SK-N-SH (cell line): ENCODE measurements at regions not wholly inside any gene's neighbourhood (a gene's known extent, or its start where the extent isn't known, plus 50 kb on each side); places are given as distances from the start of the nearest gene placed in this dataset.

ENCODE experiments used
- CTCF ChIA-PET: fragments of 300-600, 350-600 bp; formaldehyde crosslinking; extraction: SDS; loops from one replicate; lab custom pipeline; 2021; lab: Yijun Ruan, JAX
- POLR2A ChIA-PET: fragments of 350-600 bp; sonication (Branson Sonifier 250); formaldehyde crosslinking; extraction: SDS; loops from one replicate; lab custom pipeline; 2020; ENCODE audit warnings: antibody characterized with exemption, inconsistent platforms; lab: Yijun Ruan, JAX
- DNase-seq: peaks from one replicate; pipeline ENCODE4 v3.0.0; 2012
- H2AFZ ChIP-seq: fragments of 200-600 bp; sonication (generic); 2 replicates; pipeline ENCODE4 v1.8.1; 2016; ENCODE audit warnings: antibody characterized with exemption, mild to moderate bottlenecking, low read depth
- H3F3A ChIP-seq: fragments of 200-600 bp; sonication (generic); replicated peaks from 2 replicates; pipeline ENCODE3; 2016; ENCODE audit warnings: antibody characterized with exemption, mild to moderate bottlenecking; ENCODE audit not compliant: insufficient read depth
- H3K27ac ChIP-seq, 2 experiments: fragments of 200-500 bp in 1 of 2; fragments of 200-600 bp in 1 of 2; sonication (Bioruptor generic) in 1 of 2; sonication (generic), shearing (Covaris generic) in 1 of 2; 2 replicates each; pipeline versions ENCODE4 v1.5.1 to v1.6.1; 2014 to 2016; ENCODE audit warnings: low read depth in 2 of 2, inconsistent platforms in 1 of 2, low read length in 1 of 2, mild to moderate bottlenecking in 1 of 2, mixed read lengths in 1 of 2
- H3K27me3 ChIP-seq: fragments of 200-600 bp; sonication (generic), shearing (Covaris generic); 2 replicates; pipeline ENCODE4 v1.6.1; 2016; ENCODE audit warnings: mixed run types; ENCODE audit not compliant: insufficient read depth
- H3K36me3 ChIP-seq, 2 experiments: fragments of 200-500 bp in 1 of 2; fragments of 200-600 bp in 1 of 2; sonication (Bioruptor generic) in 1 of 2; sonication (generic) in 1 of 2; replicated peaks in 1 of 2; 2 replicates each; pipeline versions ENCODE3 to v1.5.1; 2014 to 2016; ENCODE audit warnings: low read length in 1 of 2, mild to moderate bottlenecking in 1 of 2; ENCODE audit not compliant: insufficient read depth in 2 of 2, control insufficient read depth in 1 of 2
- H3K4me1 ChIP-seq, 2 experiments: fragments of 200-500 bp in 1 of 2; fragments of 200-600 bp in 1 of 2; sonication (Bioruptor generic) in 1 of 2; sonication (generic), shearing (Covaris generic) in 1 of 2; 2 replicates each; pipeline versions ENCODE4 v1.5.1 to v1.6.1; 2014 to 2016; ENCODE audit warnings: low read depth in 1 of 2, low read length in 1 of 2, mixed run types in 1 of 2; ENCODE audit not compliant: insufficient read depth in 2 of 2, control insufficient read depth in 1 of 2
- H3K4me2 ChIP-seq: fragments of 200-600 bp; sonication (generic), shearing (Covaris generic); 2 replicates; pipeline ENCODE4 v1.6.1; 2017; ENCODE audit warnings: mixed run types
- H3K4me3 ChIP-seq, 2 experiments: fragments of 200-500 bp in 1 of 2; fragments of 200-600 bp in 1 of 2; sonication (Bioruptor generic) in 1 of 2; sonication (generic), shearing (Covaris generic) in 1 of 2; 2 replicates each; pipeline versions ENCODE4 v1.5.1 to v1.8.1; 2014 to 2016; ENCODE audit warnings: low read depth in 2 of 2, inconsistent platforms in 1 of 2, low read length in 1 of 2, mild to moderate bottlenecking in 1 of 2, mixed read lengths in 1 of 2, moderate library complexity in 1 of 2
- H3K79me2 ChIP-seq: fragments of 200-600 bp; sonication (generic); 2 replicates; pipeline ENCODE4 v1.8.1; 2017; ENCODE audit warnings: mild to moderate bottlenecking; ENCODE audit not compliant: insufficient read depth
- H3K9ac ChIP-seq: fragments of 200-600 bp; sonication (generic); 2 replicates; pipeline ENCODE4 v1.6.1; 2017; ENCODE audit warnings: mixed run types
- H3K9me2 ChIP-seq: fragments of 200-600 bp; sonication (generic); 2 replicates; pipeline ENCODE4 v1.6.1; 2017; ENCODE audit warnings: mixed run types
- H3K9me3 ChIP-seq: fragments of 200-600 bp; sonication (generic); 2 replicates; pipeline ENCODE4 v1.6.1; 2017; ENCODE audit warnings: mixed run types, mild to moderate bottlenecking, moderate library complexity
- H4K20me1 ChIP-seq: fragments of 200-600 bp; sonication (generic); 2 replicates; pipeline ENCODE4 v1.6.1; 2017; ENCODE audit warnings: mild to moderate bottlenecking, mixed run types; ENCODE audit not compliant: insufficient read depth
- ELF1 ChIP-seq: IDR thresholded peaks from 2 replicates; pipeline ENCODE4 v1.4.0; 2012
- FOSL2 ChIP-seq: IDR thresholded peaks from 2 replicates; pipeline ENCODE4 v1.4.0; 2012; ENCODE audit warnings: low read depth, mild to moderate bottlenecking, moderate library complexity, borderline replicate concordance
- FOXJ3 ChIP-seq: sonication (generic); formaldehyde crosslinking; IDR thresholded peaks from 2 replicates; pipeline ENCODE4 v1.5.1; 2020; ENCODE audit warnings: mild to moderate bottlenecking, missing genetic modification reagents
- FOXM1 ChIP-seq: IDR thresholded peaks from 2 replicates; pipeline ENCODE4 v1.4.0; 2012; ENCODE audit warnings: low read depth, mild to moderate bottlenecking
- MEF2A ChIP-seq: IDR thresholded peaks from 2 replicates; pipeline ENCODE4 v1.4.0; 2012; ENCODE audit warnings: low read depth, borderline replicate concordance
- NRF1 ChIP-seq: IDR thresholded peaks from 2 replicates; pipeline ENCODE4 v1.6.1; 2012; ENCODE audit warnings: low read depth, mild to moderate bottlenecking, low read length
- RAD21 ChIP-seq: IDR thresholded peaks from 2 replicates; pipeline ENCODE4 v1.6.1; 2012; ENCODE audit warnings: mild to moderate bottlenecking, low read length
- RFX5 ChIP-seq: IDR thresholded peaks from 2 replicates; pipeline ENCODE4 v1.6.1; 2012; ENCODE audit warnings: mild to moderate bottlenecking, improper control_type of control experiment, low read length
- TAF1 ChIP-seq: IDR thresholded peaks from 2 replicates; pipeline ENCODE4 v1.6.1; 2012; ENCODE audit warnings: low read depth, mild to moderate bottlenecking, low read length, moderate library complexity, borderline replicate concordance
- TEAD4 ChIP-seq: IDR thresholded peaks from 2 replicates; pipeline ENCODE4 v1.4.0; 2012; ENCODE audit warnings: mild to moderate bottlenecking, borderline replicate concordance; ENCODE audit not compliant: insufficient read depth
- WGBS: methylation state at CpG from one replicate; pipeline ENCODE4 v1.1.6; 2017; ENCODE audit warnings: low lambda C conversion rate; 5-methylcytosine and 5-hydroxymethylcytosine counted together
- TF ChIP-seq, protein P1 (sequence below): fragments of 200-600 bp; sonication (generic); IDR thresholded peaks from 2 replicates; pipeline ENCODE4 v1.6.1; 2017; ENCODE audit warnings: antibody characterized with exemption, mild to moderate bottlenecking, moderate library complexity
- TF ChIP-seq, protein P2 (sequence below): IDR thresholded peaks from 2 replicates; pipeline ENCODE4 v1.4.0; 2012; ENCODE audit warnings: low read depth
- TF ChIP-seq, protein P3 (sequence below): IDR thresholded peaks from 2 replicates; pipeline ENCODE4 v1.4.0; 2012; ENCODE audit warnings: low read depth, borderline replicate concordance
- TF ChIP-seq, protein P4 (sequence below): fragments of 150-350 bp; IDR thresholded peaks from 2 replicates; pipeline ENCODE4 v1.6.1; 2017; ENCODE audit warnings: antibody characterized with exemption, low read length, low read depth, borderline replicate concordance

DNA sequence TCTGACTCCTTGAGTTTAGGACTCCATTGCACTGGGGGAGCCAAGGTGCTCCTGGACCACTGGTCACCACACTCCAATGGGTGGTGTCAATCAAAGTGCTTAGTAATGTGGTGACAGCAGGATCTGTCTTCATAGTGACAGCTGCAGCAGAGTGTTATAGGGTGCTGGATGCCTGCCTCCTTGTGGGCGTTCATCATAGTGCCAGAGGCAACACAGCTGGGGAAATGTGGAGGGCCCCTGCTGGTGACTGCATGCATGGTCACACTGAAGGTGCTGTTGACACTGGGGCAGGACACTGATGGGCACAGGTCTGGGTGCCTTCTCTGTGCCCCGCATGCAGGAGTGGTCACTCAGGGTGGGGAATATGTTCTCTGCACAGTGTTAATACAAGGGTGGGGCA lies 177.5 kb upstream of the CDH8 start:
- Histone ChIP-seq H3K79me2 (no peaks in the 10 kb centered on the region), H3K27ac (no peak overlapping the region), H4K20me1 (no peaks in the 10 kb centered on the region), H3K36me3 (no peaks in the 10 kb centered on the region), H3K4me3 (no peak overlapping the region), H3K9me3 (no peaks in the 10 kb centered on the region), H3K9me2 (no peaks in the 10 kb centered on the region), H3F3A (no peaks in the 10 kb centered on the region), H3K4me2 (no peak overlapping the region), H3K9ac (no peak overlapping the region), H3K27me3 (no peaks in the 10 kb centered on the region), H2AFZ (no peak overlapping the region), H3K4me1 (no peaks in the 10 kb centered on the region)
- WGBS, result 25% methylated on average over 1 of the region's 2 CpGs
- TF ChIP-seq TEAD4 (no peak), FOXJ3 (CRISPR knock-in tag) (no peak)
- TF ChIP-seq, protein P1, sequence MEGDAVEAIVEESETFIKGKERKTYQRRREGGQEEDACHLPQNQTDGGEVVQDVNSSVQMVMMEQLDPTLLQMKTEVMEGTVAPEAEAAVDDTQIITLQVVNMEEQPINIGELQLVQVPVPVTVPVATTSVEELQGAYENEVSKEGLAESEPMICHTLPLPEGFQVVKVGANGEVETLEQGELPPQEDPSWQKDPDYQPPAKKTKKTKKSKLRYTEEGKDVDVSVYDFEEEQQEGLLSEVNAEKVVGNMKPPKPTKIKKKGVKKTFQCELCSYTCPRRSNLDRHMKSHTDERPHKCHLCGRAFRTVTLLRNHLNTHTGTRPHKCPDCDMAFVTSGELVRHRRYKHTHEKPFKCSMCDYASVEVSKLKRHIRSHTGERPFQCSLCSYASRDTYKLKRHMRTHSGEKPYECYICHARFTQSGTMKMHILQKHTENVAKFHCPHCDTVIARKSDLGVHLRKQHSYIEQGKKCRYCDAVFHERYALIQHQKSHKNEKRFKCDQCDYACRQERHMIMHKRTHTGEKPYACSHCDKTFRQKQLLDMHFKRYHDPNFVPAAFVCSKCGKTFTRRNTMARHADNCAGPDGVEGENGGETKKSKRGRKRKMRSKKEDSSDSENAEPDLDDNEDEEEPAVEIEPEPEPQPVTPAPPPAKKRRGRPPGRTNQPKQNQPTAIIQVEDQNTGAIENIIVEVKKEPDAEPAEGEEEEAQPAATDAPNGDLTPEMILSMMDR, result peak; percentile 29; the same call in 1 of the 2 replicates
- ChIA-PET POLR2A (no interaction called here), CTCF (interaction anchor here (1.0 to 1.2 kb wide), 2 partner anchors 12 to 31 kb away, joined by 3 to 4 read pairs; no protein-coding TSS in a partner anchor)
- no peak for DNase-seq

DNA sequence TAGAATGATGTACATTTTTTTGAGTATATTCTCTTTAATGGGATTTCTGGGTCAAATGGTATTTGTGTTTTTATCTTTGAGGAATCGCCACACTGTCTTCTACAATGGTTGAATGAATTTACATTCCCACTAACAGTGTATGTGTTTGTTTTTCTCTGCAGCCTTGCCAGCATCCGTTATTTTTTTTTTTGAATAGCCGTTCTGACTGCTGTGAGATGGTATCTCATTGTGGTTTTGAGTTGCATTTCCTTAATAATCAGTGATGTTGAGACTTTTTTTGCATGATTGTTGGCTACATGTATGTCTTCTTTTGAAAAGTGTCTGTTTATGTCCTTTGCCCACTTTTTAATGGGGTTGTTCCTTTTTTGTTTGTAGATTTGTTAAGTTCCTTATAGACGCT lies 172.7 kb upstream of the CDH8 start:
- ChIA-PET CTCF (no interaction called here), POLR2A (no interaction called here)
- no peaks in the 10 kb centered on the region for H3F3A ChIP-seq

More for the DNA sequence above, 172.7 kb upstream of the CDH8 start:
- no peak for TF ChIP-seq RAD21
- no peak for TF ChIP-seq ELF1
- TF ChIP-seq, protein P2, sequence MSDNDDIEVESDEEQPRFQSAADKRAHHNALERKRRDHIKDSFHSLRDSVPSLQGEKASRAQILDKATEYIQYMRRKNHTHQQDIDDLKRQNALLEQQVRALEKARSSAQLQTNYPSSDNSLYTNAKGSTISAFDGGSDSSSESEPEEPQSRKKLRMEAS, result no peak
- no peak for TF ChIP-seq MEF2A
- TF ChIP-seq RFX5, result no peak
- no peak for TF ChIP-seq TAF1
- TF ChIP-seq, protein P3, sequence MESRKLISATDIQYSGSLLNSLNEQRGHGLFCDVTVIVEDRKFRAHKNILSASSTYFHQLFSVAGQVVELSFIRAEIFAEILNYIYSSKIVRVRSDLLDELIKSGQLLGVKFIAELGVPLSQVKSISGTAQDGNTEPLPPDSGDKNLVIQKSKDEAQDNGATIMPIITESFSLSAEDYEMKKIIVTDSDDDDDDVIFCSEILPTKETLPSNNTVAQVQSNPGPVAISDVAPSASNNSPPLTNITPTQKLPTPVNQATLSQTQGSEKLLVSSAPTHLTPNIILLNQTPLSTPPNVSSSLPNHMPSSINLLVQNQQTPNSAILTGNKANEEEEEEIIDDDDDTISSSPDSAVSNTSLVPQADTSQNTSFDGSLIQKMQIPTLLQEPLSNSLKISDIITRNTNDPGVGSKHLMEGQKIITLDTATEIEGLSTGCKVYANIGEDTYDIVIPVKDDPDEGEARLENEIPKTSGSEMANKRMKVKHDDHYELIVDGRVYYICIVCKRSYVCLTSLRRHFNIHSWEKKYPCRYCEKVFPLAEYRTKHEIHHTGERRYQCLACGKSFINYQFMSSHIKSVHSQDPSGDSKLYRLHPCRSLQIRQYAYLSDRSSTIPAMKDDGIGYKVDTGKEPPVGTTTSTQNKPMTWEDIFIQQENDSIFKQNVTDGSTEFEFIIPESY, result no peak
- no peak for TF ChIP-seq NRF1
- TF ChIP-seq, protein P4, sequence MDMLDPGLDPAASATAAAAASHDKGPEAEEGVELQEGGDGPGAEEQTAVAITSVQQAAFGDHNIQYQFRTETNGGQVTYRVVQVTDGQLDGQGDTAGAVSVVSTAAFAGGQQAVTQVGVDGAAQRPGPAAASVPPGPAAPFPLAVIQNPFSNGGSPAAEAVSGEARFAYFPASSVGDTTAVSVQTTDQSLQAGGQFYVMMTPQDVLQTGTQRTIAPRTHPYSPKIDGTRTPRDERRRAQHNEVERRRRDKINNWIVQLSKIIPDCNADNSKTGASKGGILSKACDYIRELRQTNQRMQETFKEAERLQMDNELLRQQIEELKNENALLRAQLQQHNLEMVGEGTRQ, result no peak
- no peak for TF ChIP-seq FOXM1
- TF ChIP-seq FOSL2, result no peak
- no peak overlapping the region for H3K27ac ChIP-seq
- no peak overlapping the region for H3K4me3 ChIP-seq
- H3K79me2 ChIP-seq, result no peaks in the 10 kb centered on the region
- no peaks in the 10 kb centered on the region for H3K9me2 ChIP-seq
- H3K9ac ChIP-seq, result no peak overlapping the region
- no peak overlapping the region for H3K4me2 ChIP-seq
- no peaks in the 10 kb centered on the region for H3K9me3 ChIP-seq
- WGBS, result 37% methylated on average over 4 of the region's 4 CpGs
- H2AFZ ChIP-seq, result no peak overlapping the region
- no peaks in the 10 kb centered on the region for H3K36me3 ChIP-seq
- H3K27me3 ChIP-seq, result no peaks in the 10 kb centered on the region
- no peaks in the 10 kb centered on the region for H3K4me1 ChIP-seq
- no peaks in the 10 kb centered on the region for H4K20me1 ChIP-seq
- DNase-seq, result no peak
